Keratinocyte (primary cell): ENCODE measurements at regions not wholly inside any gene's neighbourhood (a gene's known extent, or its start where the extent isn't known, plus 50 kb on each side); places are given as distances from the start of the nearest gene placed in this dataset.
"Not testable (repeated sequence)": the region's sequence is repeated elsewhere in the genome, so short reads cannot be mapped to it uniquely, and the experiment has no call there.

ENCODE experiments used
- CTCF ChIP-seq, 3 experiments: IDR thresholded peaks in 1 of 3; conservative IDR thresholded peaks in 1 of 3; optimal IDR thresholded peaks in 1 of 3; 2 replicates in 2 of 3; 3 replicates in 1 of 3; pipeline versions ENCODE3 to v1.5.1; 2011; ENCODE audit warnings: low read length in 3 of 3, mild to moderate bottlenecking in 3 of 3, moderate library complexity in 2 of 3, control low read depth in 1 of 3, inconsistent platforms in 1 of 3; ENCODE audit not compliant: insufficient read depth in 2 of 3; ENCODE audit errors: extremely low read depth in 1 of 3
- EZH2 ChIP-seq: IDR thresholded peaks from one replicate; pipeline ENCODE4 v1.6.1; 2012; ENCODE audit warnings: inconsistent platforms, mild to moderate bottlenecking, low read length, moderate library complexity

GRCh38 chr17:63025637-63026036 lies 59.6 kb downstream of the TANC2 start:
- TF ChIP-seq CTCF (optimal IDR thresholded peaks at IDR 0.05 in 1 of 3, IDR thresholded peaks at IDR 0.05 in 1 of 3, conservative IDR thresholded peaks at IDR 0.05 in 1 of 3; ENCODE audit: extremely low read depth in 1 of 3, insufficient read depth in 2 of 3, low read length in 3 of 3); EZH2: not testable (repeated sequence)
